GM06990 (cell line): ENCODE measurements at regions not wholly inside any gene's neighbourhood (a gene's known extent, or its start where the extent isn't known, plus 50 kb on each side); places are given as distances from the start of the nearest gene placed in this dataset.

Experiments used
- DNase-seq: peaks from one replicate; pipeline ENCODE4 v3.0.0-alpha.2; 2011; ENCODE audit not compliant: insufficient read length; ENCODE audit errors: extremely low read depth
- H3K27me3 ChIP-seq: replicated peaks from 2 replicates; pipeline ENCODE4 v1.6.0; 2011; ENCODE audit warnings: low read length; ENCODE audit not compliant: control insufficient read depth, insufficient read depth
- H3K36me3 ChIP-seq: 2 replicates; pipeline ENCODE4 v1.5.1; 2011; ENCODE audit warnings: low read length; ENCODE audit not compliant: control insufficient read depth, insufficient read depth
- H3K4me3 ChIP-seq: replicated peaks from 2 replicates; pipeline ENCODE4 v1.5.1; 2011; ENCODE audit warnings: low read depth, mild to moderate bottlenecking, control low read depth, low read length
- CTCF ChIP-seq: IDR thresholded peaks from 2 replicates; pipeline ENCODE4 v1.5.1; 2011; ENCODE audit warnings: low read length, control low read depth, mild to moderate bottlenecking, inconsistent platforms; ENCODE audit not compliant: insufficient read depth, poor library complexity, severe bottlenecking

- DNase-seq: no peak
- no peak for TF ChIP-seq CTCF
- Histone ChIP-seq H3K27me3 (no peaks in the 10 kb centered on the region), H3K36me3 (no peaks in the 10 kb centered on the region), H3K4me3 (no peak overlapping the region)
These were observed 948.5 kb downstream of the TLE4 start for GRCh38 chr9:80520231-80520630.

GRCh38 chr9:80518441-80518840, 946.7 kb downstream of the TLE4 start:
- H3K27me3 ChIP-seq: no peaks in the 10 kb centered on the region
- TF ChIP-seq CTCF: no peak
- no peak overlapping the region for H3K4me3 ChIP-seq
- DNase-seq: no peak
- no peaks in the 10 kb centered on the region for H3K36me3 ChIP-seq

GRCh38 chr9:80516679-80517078, 944.9 kb downstream of the TLE4 start:
- H3K4me3 ChIP-seq: no peak overlapping the region
- DNase-seq: no peak
- no peaks in the 10 kb centered on the region for H3K36me3 ChIP-seq
- H3K27me3 ChIP-seq: no peaks in the 10 kb centered on the region
- no peak for TF ChIP-seq CTCF

GRCh38 chr9:80509358-80509757, 937.6 kb downstream of the TLE4 start:
- H3K4me3 ChIP-seq: no peak overlapping the region
- TF ChIP-seq CTCF: no peak
- no peaks in the 10 kb centered on the region for H3K27me3 ChIP-seq
- no peaks in the 10 kb centered on the region for H3K36me3 ChIP-seq
- DNase-seq: no peak

GRCh38 chr9:80507611-80508010, 935.8 kb downstream of the TLE4 start:
- Histone ChIP-seq H3K27me3 (no peaks in the 10 kb centered on the region), H3K36me3 (no peaks in the 10 kb centered on the region), H3K4me3 (no peak overlapping the region)
- no peak for DNase-seq
- TF ChIP-seq CTCF: no peak

- Histone ChIP-seq H3K36me3 (no peaks in the 10 kb centered on the region), H3K4me3 (no peak overlapping the region), H3K27me3 (no peaks in the 10 kb centered on the region)
- DNase-seq: no peak
- no peak for TF ChIP-seq CTCF
These were observed 933.0 kb downstream of the TLE4 start for GRCh38 chr9:80504601-80505230.
